ENCODE measurements at regions not wholly inside any gene's neighbourhood (a gene's known extent, or its start where the extent isn't known, plus 50 kb on each side); places are given as distances from the start of the nearest gene placed in this dataset.

DNA sequence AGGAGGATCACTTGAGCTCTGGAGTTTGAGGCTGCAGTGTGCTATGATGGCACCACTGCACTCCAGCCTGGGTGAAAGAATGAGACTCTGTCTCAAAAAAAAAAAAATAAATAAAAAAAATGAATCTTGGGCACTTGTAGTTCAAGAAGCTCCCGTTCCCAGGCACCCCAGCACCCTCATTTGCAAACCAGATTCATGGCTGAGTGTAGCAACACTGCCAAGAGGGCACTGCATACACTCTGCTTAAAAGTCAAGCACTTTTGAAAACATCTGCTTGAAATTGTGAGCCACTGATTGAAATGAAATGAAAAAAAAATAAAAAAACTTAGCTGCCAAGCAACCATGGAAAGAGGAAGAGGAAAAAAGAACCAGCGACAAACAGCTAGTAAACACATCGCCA is 124.7 kb upstream of the SASH1 start:
- Histone ChIP-seq H3K4me2 (ENCODE audit: insufficient read depth in 1 of 2, low read depth in 2 of 2, low read length in 2 of 2) (no peak overlapping the region), H4K91ac (replicated peaks; ENCODE audit: insufficient read length, low read length) (no peak overlapping the region), H2BK20ac (ENCODE audit: low read length) (no peak overlapping the region), H3K27me3 (replicated peaks in 1 of 4; ENCODE audit: control insufficient read depth in 3 of 4, extremely low read depth in 1 of 4, insufficient read depth in 3 of 4, low read length in 3 of 4) (no peaks in the 10 kb centered on the region), H2AFZ (ENCODE audit: low read length) (no peak overlapping the region), H4K20me1 (replicated peaks in 1 of 2; ENCODE audit: control insufficient read depth in 1 of 2, insufficient read depth in 2 of 2, low read length in 2 of 2) (no peaks in the 10 kb centered on the region), H3K23me2 (ENCODE audit: low read depth, low read length) (no peaks in the 10 kb centered on the region; the same call in 1 of the 2 replicates), H3K14ac (ENCODE audit: insufficient read length) (no peak overlapping the region), H3K4me1 (replicated peaks in 1 of 4; ENCODE audit: control insufficient read depth in 3 of 4, insufficient read depth in 4 of 4, low read length in 3 of 4) (peaks cover 0 to 6% (median 2%) of the 10 kb centered on the region in 4 experiments; a peak in 3 of 7 replicates), H2AK5ac (ENCODE audit: low read depth, low read length) (no peak overlapping the region), H3K9me3 (ENCODE audit: insufficient read depth in 2 of 2, low read depth in 1 of 2, low read length in 1 of 2) (no peaks in the 10 kb centered on the region), H3K9ac (replicated peaks in 1 of 4; ENCODE audit: extremely low read depth in 1 of 4, low read depth in 3 of 4, low read length in 3 of 4) (no peak overlapping the region), H3K79me1 (ENCODE audit: low read depth, low read length) (no peaks in the 10 kb centered on the region), H2BK12ac (ENCODE audit: low read depth, low read length) (no peak overlapping the region), H3K23ac (ENCODE audit: insufficient read length) (no peak overlapping the region), H3K4ac (replicated peaks; ENCODE audit: insufficient read length, low read depth, low read length) (no peak overlapping the region), H2BK15ac (ENCODE audit: low read length) (no peak overlapping the region), H3K56ac (replicated peaks; ENCODE audit: insufficient read length, low read depth, low read length) (no peak overlapping the region), H3K18ac (ENCODE audit: extremely low read depth, low read length) (no peak overlapping the region), H3K79me2 (ENCODE audit: control insufficient read depth in 1 of 2, insufficient read depth in 2 of 2, low read length in 2 of 2) (no peaks in the 10 kb centered on the region), H4K5ac (ENCODE audit: insufficient read length, low read depth, low read length) (no peak overlapping the region), H3K27ac (ENCODE audit: low read depth, low read length) (no peak overlapping the region), H3K36me3 (ENCODE audit: control insufficient read depth in 2 of 4, insufficient read depth in 4 of 4, low read length in 3 of 4) (no peaks in the 10 kb centered on the region), H2BK5ac (ENCODE audit: low read depth, low read length) (no peak overlapping the region), H4K8ac (ENCODE audit: extremely low read depth, insufficient read depth, low read length) (no peak overlapping the region), H2BK120ac (replicated peaks; ENCODE audit: low read depth, low read length) (no peak overlapping the region), H3K4me3 (ENCODE audit: extremely low read depth in 1 of 4, insufficient read depth in 2 of 4, low read depth in 3 of 4, low read length in 4 of 4) (no peak overlapping the region)
- no peak for DNase-seq (ENCODE audit: low read depth in 1 of 2, low spot score in 2 of 2)
- POLR2A ChIA-PET (ENCODE audit: partially characterized antibody), result no interaction called here
- no peak for FAIRE-seq
- CTCF ChIA-PET (ENCODE audit: partially characterized antibody), result interaction anchor here (1.0 to 1.9 kb wide), 3 partner anchors 10 to 64 kb away, joined by 3 to 7 read pairs (median 3); no protein-coding TSS in a partner anchor
- TF ChIP-seq SAP30 (IDR thresholded peaks at IDR 0.05; ENCODE audit: insufficient read depth, insufficient replicate concordance, low read length) (no peak), CTBP2 (IDR thresholded peaks at IDR 0.05; ENCODE audit: borderline replicate concordance, insufficient read depth, insufficient read length, low read length) (no peak)
- whole genome bisulfite sequencing, 2 experiments (ENCODE audit: extremely low coverage in 1 of 2, insufficient coverage in 1 of 2, insufficient read length in 1 of 2, insufficient replicate concordance in 2 of 2, low coverage in 1 of 2, low lambda C conversion rate in 2 of 2, missing lambda C conversion rate in 1 of 2), result 77% methylated on average over 3 of the region's 3 CpGs; no CpG with 5 or more reads in 1 of the 2 experiments

All from H1 (cell line).